HG02610 (cell line): ENCODE measurements at regions not wholly inside any gene's neighbourhood (a gene's known extent, or its start where the extent isn't known, plus 50 kb on each side); places are given as distances from the start of the nearest gene placed in this dataset.

Experiments
- ATAC-seq: cut with Tn5 transposase; IDR thresholded peaks from one replicate; pipeline ENCODE4 v1.9.1; 2021; ENCODE audit warnings: mild to moderate bottlenecking, moderate library complexity; ENCODE audit not compliant: unreplicated experiment

GRCh38 chr11:106451228-106451922, 373.9 kb downstream of the AASDHPPT start:
- ATAC-seq = no peak

- ATAC-seq = no peak
Observed at GRCh38 chr11:106456647-106457046, 379.2 kb downstream of the AASDHPPT start.

DNA sequence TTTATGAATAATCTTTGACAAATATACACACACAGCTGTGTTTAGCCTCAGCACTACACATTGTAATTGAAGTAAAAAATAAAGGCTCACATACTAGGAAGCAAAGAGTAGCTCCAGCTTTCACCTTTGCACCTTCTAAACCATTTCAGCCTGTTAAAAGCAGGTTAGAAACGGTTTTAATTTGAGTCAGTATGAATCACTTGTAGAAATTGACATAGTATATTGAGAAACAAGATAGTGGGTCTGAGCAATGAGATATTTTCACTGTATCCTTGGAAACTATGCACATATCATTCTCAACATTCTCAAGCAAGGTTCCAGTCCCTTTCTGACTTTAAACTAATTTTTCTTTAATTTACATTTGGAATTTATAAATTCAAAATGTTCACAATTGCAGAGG, 380.3 kb downstream of the AASDHPPT start:
- no peak for ATAC-seq

- ATAC-seq = no peak
Observed at GRCh38 chr11:106459135-106459534, 381.7 kb downstream of the AASDHPPT start.

DNA sequence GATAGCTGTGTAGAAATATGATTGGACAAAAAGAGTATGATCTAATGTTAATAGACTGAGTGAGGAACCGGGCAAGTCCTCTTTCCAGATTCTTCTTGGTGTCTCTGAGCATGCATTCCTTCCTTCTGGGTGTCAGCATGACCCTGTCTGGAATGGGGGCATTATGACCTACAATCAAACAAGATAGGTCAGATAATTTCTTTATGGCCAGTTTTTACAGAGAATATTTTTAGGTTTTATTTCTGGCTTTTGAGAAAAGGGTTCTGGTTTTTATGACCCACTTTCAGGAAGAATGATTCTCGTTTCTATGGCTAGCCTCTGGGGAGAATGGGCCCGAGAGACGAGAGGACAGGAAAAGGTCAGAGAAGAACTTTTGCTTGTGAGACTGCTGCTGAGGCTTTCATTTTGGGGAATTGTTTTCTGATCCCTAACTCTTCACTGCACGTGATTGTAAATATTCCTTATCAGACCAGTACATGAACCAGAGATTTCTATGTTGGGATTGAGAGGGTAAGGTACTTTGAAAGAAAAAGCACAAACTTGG, 383.8 kb downstream of the AASDHPPT start:
- ATAC-seq = no peak

DNA sequence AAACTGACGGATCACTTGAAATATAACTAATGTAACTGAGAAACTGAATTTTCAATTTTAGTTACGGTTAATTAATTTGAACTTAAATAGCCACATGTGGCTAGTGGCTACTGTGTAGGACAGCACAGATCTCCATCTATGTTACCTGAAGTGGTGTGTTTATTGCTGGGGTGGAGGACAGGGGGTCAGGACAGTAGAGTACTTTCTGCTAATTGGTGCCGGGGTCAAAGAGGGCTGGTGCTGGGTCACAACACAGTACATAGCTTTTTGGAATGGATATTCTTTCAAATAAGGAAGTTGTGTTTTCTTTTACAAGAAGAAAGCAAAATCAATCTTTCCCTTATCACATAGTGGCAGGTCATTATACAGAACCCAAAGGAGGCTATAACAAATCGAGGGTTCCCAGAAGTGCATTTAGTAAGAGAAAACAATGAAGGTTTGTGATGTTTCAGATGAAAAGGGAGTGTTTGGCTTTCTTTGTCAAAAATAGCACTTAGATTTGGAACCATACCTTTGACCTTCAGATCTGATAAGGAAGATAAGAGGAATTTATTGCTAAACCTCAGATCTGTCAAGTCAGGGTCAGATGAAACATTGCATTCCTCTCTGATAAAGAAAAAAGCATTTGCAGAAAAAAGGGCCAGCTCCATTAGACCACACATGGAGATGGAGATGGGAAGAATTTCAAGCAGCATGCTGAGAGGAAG, 384.5 kb downstream of the AASDHPPT start:
- ATAC-seq = no peak

- ATAC-seq = no peak
Observed at GRCh38 chr11:106463154-106463553, 385.7 kb downstream of the AASDHPPT start.

DNA sequence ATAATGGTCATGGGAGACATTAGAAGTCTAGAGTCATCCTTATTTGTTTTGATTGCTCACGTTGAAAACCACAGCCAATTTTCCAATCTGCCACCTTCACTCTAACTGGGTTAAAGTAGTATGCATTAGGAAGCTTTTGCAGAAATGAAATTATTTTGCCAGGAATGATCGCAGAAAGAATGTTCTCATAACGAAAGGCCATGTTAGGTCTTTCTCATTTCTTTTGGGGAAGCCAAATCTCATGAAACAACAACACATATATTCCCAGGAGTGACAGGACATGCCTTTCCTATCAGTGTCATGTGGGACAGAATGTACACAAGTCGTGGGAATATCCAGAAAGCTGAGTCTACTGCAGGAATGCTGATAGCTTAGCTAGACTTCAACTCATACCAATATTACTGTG, 386.3 kb downstream of the AASDHPPT start:
- ATAC-seq = no peak

DNA sequence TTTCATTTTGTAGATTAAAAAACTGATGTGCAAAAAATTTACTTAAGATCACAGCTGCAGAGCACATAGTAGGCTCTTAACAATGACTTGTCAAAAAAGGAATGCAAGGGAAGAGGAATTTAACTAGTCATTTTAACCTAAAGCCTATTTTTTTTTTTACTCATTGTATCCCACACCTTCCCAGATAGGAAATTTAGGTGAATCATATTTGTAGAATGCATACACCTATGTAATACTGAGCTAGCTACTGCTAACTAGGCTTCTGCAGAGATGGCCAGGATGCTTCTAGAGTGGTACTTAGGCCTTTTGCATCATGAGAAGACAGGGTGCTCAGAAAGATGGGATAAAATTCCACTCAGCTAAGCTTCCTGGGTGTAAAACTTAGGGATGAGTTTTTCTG, 387.3 kb downstream of the AASDHPPT start:
- ATAC-seq = no peak

GRCh38 chr11:106466521-106467080, 389.1 kb downstream of the AASDHPPT start:
- no peak for ATAC-seq

- ATAC-seq = no peak
Observed at GRCh38 chr11:106467501-106467900, 390.0 kb downstream of the AASDHPPT start.

- ATAC-seq = no peak
Observed at GRCh38 chr11:106468086-106468485, 390.6 kb downstream of the AASDHPPT start.

- ATAC-seq = no peak
Observed at GRCh38 chr11:106468531-106468930, 391.1 kb downstream of the AASDHPPT start.

GRCh38 chr11:106470230-106470629, 392.8 kb downstream of the AASDHPPT start:
- no peak for ATAC-seq

DNA sequence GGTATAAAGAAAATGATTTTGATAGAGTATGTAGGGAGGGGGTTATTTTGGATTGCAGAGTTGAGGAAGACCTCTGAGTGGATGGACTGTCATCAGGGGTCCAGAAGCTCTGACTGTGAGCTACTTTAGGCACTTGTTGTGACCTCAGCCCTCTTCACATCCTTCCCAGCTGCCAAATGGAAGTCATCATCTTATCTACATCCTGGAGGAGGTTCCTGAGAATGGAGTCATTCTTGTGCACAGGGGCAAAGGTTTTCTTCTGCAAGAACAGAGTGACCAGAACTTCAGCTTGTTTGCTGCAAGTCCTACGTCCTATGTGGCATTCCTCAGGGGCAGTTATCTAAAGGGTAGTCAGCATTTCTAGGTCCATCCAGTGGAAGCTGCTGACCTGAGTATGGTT, 393.8 kb downstream of the AASDHPPT start:
- no peak for ATAC-seq

DNA sequence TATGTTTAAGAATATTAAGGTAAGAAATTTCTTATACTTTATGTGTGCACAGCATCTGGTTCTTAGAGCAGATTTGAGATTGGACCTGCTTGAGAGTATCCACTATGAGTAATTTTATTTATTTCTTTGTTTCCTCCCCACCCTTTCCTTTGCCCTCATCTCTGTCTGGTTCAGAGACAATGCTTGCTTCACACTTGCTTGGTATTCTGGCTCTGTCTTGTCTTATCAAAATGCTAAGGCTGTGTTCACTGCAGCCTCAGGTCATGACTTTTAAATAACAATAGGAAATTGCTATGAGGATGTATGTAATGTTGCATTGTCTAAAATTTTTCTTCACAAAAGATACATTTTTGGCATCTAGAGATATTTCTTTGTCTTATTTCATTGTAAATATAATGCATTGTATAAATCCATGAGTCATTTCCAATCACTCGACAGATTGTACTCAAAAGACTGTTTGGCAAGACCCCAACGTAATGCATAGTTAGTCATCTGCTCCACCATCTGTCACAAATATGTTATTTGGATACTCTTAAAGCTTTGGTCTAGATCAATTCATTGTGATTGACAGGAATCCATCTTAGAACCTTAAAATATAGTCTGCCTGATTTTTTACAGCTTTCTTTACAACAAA, 395.7 kb downstream of the AASDHPPT start:
- no peak for ATAC-seq

GRCh38 chr11:106474274-106474673, 396.8 kb downstream of the AASDHPPT start:
- ATAC-seq = no peak

DNA sequence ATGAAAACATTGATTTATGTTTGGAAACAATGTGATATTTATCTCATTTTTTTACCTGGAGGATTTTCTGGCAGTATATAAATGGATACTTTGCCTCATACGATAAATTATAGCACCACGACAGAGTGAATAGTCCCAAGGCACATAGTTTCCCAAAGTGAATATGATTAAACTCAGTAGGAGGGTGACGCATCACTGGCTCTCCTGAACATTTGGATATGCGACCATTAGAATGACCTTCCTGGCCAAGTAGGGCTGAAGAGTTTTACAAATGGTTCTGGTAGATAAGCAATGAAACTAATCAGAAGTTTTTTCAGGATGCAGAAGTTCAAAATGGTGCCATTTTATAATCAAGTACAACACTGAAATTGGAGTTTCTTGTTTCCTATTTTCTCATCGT, 397.7 kb downstream of the AASDHPPT start:
- no peak for ATAC-seq

GRCh38 chr11:106477776-106478175, 400.3 kb downstream of the AASDHPPT start:
- ATAC-seq = no peak

- ATAC-seq = no peak
Observed at GRCh38 chr11:106479646-106480045, 402.2 kb downstream of the AASDHPPT start.

DNA sequence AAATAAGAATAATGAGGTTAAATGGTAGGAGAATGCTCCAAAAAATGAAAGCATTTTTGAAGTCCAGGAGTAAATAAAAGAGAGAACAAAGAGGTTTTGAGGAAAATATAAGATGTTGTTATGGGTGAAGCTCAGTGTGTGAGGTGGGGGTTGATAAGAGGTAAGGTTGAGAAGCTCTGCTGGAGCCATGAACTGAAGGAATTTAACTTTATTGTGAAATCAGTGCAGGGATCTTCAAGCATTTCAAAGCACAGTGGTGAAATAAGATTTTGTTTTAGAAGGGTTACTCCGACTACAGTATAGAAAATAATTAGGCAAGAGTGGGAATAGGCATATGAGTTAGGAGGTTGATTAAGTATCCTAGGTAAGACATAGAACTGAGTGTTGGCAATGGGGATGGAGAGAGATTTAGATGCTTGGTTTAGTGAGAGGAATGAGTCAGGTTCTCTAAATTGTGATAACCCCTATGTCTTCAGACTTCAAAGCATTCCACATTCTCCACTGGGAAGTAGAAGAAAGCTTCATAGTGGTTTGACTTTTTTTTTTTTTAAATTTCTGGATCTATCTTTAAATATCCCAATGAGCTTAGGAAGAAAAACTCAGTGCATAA, 403.2 kb downstream of the AASDHPPT start:
- ATAC-seq = no peak
